MM.1S (cell line): ENCODE measurements at regions not wholly inside any gene's neighbourhood (a gene's known extent, or its start where the extent isn't known, plus 50 kb on each side); places are given as distances from the start of the nearest gene placed in this dataset.

Experiments used
- EZH2phosphoT487 ChIP-seq: fragments of 300-600 bp; sonication (generic); IDR thresholded peaks from 2 replicates; pipeline ENCODE4 v1.6.1; 2018; ENCODE audit warnings: antibody characterized with exemption, low read length
- TF ChIP-seq, protein P1 (sequence below): fragments of 300-600 bp; sonication (generic); IDR thresholded peaks from 2 replicates; pipeline ENCODE4 v1.5.1; 2016; ENCODE audit warnings: antibody characterized with exemption, low read length, mixed read lengths

DNA sequence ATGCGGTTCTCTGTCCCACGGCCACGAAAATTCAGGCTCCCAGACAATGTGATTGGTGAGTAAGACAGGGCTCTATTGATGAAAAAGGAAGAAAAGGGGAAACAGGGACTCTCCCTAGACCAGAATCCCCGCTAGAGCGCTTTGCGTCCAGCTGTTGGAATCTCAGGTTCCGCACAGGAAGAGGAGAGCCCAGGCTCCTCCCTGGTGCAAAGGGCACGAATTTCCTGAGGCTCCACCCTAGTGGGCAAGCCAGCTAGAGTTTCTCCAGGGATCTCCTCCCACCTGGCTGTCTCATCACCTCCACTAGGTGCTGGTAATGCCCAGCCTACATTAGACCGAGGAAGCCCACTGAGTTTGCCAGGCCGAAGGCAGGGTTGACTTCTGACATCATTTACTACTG is 135.9 kb upstream of the SOX4 start:
- TF ChIP-seq, protein P1, sequence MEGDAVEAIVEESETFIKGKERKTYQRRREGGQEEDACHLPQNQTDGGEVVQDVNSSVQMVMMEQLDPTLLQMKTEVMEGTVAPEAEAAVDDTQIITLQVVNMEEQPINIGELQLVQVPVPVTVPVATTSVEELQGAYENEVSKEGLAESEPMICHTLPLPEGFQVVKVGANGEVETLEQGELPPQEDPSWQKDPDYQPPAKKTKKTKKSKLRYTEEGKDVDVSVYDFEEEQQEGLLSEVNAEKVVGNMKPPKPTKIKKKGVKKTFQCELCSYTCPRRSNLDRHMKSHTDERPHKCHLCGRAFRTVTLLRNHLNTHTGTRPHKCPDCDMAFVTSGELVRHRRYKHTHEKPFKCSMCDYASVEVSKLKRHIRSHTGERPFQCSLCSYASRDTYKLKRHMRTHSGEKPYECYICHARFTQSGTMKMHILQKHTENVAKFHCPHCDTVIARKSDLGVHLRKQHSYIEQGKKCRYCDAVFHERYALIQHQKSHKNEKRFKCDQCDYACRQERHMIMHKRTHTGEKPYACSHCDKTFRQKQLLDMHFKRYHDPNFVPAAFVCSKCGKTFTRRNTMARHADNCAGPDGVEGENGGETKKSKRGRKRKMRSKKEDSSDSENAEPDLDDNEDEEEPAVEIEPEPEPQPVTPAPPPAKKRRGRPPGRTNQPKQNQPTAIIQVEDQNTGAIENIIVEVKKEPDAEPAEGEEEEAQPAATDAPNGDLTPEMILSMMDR, result no peak
- TF ChIP-seq EZH2phosphoT487, result no peak
